C4-2B (cell line): ENCODE measurements at regions not wholly inside any gene's neighbourhood (a gene's known extent, or its start where the extent isn't known, plus 50 kb on each side); places are given as distances from the start of the nearest gene placed in this dataset.
"Not testable (repeated sequence)": the region's sequence is repeated elsewhere in the genome, so short reads cannot be mapped to it uniquely, and the experiment has no call there.

Experiments
- CTCF ChIP-seq: fragments of 450-650 bp; conservative IDR thresholded peaks from 2 replicates; pipeline ENCODE4 v1.5.1; 2017; ENCODE audit warnings: mild to moderate bottlenecking
- ZFX ChIP-seq: fragments of 450-650 bp; IDR thresholded peaks from 2 replicates; pipeline ENCODE4 v1.6.1; 2017

- not testable (repeated sequence) for TF ChIP-seq CTCF, ZFX
These were observed 2730.6 kb downstream of the RPIA start for GRCh38 chr2:91422102-91422501.
